HFF-Myc (cell line): ENCODE measurements at regions not wholly inside any gene's neighbourhood (a gene's known extent, or its start where the extent isn't known, plus 50 kb on each side); places are given as distances from the start of the nearest gene placed in this dataset.

Source experiments
- DNase-seq: peaks from one replicate; pipeline ENCODE4 v3.0.0-alpha.2; 2011; ENCODE audit warnings: low read depth; ENCODE audit errors: extremely low read depth
- H3K4me3 ChIP-seq: replicated peaks from 2 replicates; pipeline ENCODE4 v1.5.1; 2011; ENCODE audit warnings: low read depth, mild to moderate bottlenecking, control low read depth, low read length
- CTCF ChIP-seq: IDR thresholded peaks from 2 replicates; pipeline ENCODE4 v1.5.1; 2012; ENCODE audit warnings: mild to moderate bottlenecking, low read depth, low read length, control low read depth; ENCODE audit errors: missing control alignments

GRCh38 chr9:4371108-4371507 lies 71.2 kb upstream of the GLIS3 start:
- no peak for TF ChIP-seq CTCF
- H3K4me3 ChIP-seq = no peak overlapping the region
- DNase-seq = peak; percentile 43

GRCh38 chr9:4370501-4370900 lies 70.6 kb upstream of the GLIS3 start:
- no peak for TF ChIP-seq CTCF
- no peak overlapping the region for H3K4me3 ChIP-seq
- DNase-seq = no peak

- no peak overlapping the region for H3K4me3 ChIP-seq
- peak; percentile 81 for TF ChIP-seq CTCF
- DNase-seq = peak; percentile 43
Measured at GRCh38 chr9:4366591-4367330, 66.9 kb upstream of the GLIS3 start.

GRCh38 chr9:4365055-4365454 lies 65.2 kb upstream of the GLIS3 start:
- no peak overlapping the region for H3K4me3 ChIP-seq
- DNase-seq = no peak
- no peak for TF ChIP-seq CTCF

GRCh38 chr9:4362281-4362680 lies 62.4 kb upstream of the GLIS3 start:
- H3K4me3 ChIP-seq = no peak overlapping the region
- DNase-seq = no peak
- no peak for TF ChIP-seq CTCF

GRCh38 chr9:4359016-4359415 lies 59.1 kb upstream of the GLIS3 start:
- DNase-seq = no peak
- TF ChIP-seq CTCF = no peak
- no peak overlapping the region for H3K4me3 ChIP-seq

- no peak overlapping the region for H3K4me3 ChIP-seq
- no peak for DNase-seq
- no peak for TF ChIP-seq CTCF
Measured at GRCh38 chr9:4357929-4358328, 58.1 kb upstream of the GLIS3 start.
